Ascending aorta (tissue), 2 donors: ENCODE measurements at regions not wholly inside any gene's neighbourhood (a gene's known extent, or its start where the extent isn't known, plus 50 kb on each side); places are given as distances from the start of the nearest gene placed in this dataset.

Source experiments
- DNase-seq, 2 donors: peaks; one replicate each; pipeline ENCODE4 v3.0.0-alpha.2; 2019; ENCODE audit warnings: low spot score in 2 of 2
- H3K27ac ChIP-seq, 2 donors: fragments of 200-600 bp; sonication (generic); one replicate each; pipeline ENCODE4 v1.5.1; 2016 to 2017; ENCODE audit warnings: mild to moderate bottlenecking in 1 of 2
- H3K27me3 ChIP-seq: fragments of 200-600 bp; sonication (generic); one replicate; pipeline ENCODE4 v1.5.1; 2017
- H3K36me3 ChIP-seq, 2 donors: fragments of 200-600 bp; sonication (generic); one replicate each; pipeline ENCODE4 v1.5.1; 2016
- H3K4me1 ChIP-seq, 2 donors: fragments of 200-600 bp; sonication (generic); one replicate each; pipeline ENCODE4 v1.5.1; 2016 to 2017; ENCODE audit warnings: mild to moderate bottlenecking in 1 of 2
- H3K4me3 ChIP-seq, 2 donors: fragments of 200-600 bp; sonication (generic); one replicate each; pipeline ENCODE4 v1.5.1; 2016 to 2017; ENCODE audit warnings: mild to moderate bottlenecking in 1 of 2
- H3K9me3 ChIP-seq, 2 donors: fragments of 200-600 bp; sonication (generic); one replicate each; pipeline ENCODE4 v1.5.1; 2016
- CTCF ChIP-seq, 3 experiments: fragments of 200-600 bp in 2 of 3; fragments of 450-650 bp in 1 of 3; sonication (generic) in 2 of 3; IDR thresholded peaks; one replicate each; pipeline ENCODE4 v1.5.1; 2016 to 2019; ENCODE audit warnings: antibody characterized with exemption in 3 of 3, mild to moderate bottlenecking in 1 of 3, moderate library complexity in 1 of 3
- intact Hi-C: fragments of 100-400 bp; cut with DNase I; formaldehyde crosslinking; loops from one replicate; pipeline ENCODE4 v1.15.1; 2023

DNA sequence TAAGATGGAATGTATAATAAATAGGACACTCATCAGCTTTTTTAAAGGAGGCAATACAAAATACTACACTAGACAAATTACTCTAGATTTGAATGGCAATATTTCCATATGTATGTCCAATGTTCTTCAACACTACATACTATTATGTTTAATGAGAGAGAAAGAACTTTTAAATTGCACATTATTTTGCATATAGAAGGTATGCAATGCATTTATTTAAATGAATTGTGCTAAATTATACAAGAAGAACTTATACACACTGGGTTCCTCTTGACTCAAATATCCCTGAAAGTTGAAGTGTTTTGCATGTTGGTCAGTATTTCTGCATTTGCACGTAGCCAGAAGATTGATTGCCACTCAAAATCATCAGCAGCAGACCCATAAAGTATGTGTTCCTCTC, 839.6 kb downstream of the ADGRL2 start:
- H3K4me1 ChIP-seq: peaks cover 3 to 4% of the 10 kb centered on the region in 2 donors
- intact Hi-C loops: no loop called here
- no peak for DNase-seq
- no peaks in the 10 kb centered on the region for H3K36me3 ChIP-seq
- no peak overlapping the region for H3K27ac ChIP-seq
- no peaks in the 10 kb centered on the region for H3K9me3 ChIP-seq
- no peaks in the 10 kb centered on the region for H3K27me3 ChIP-seq
- H3K4me3 ChIP-seq: no peak overlapping the region
- no peak for TF ChIP-seq CTCF (IDR thresholded peaks at IDR 0.05)

DNA sequence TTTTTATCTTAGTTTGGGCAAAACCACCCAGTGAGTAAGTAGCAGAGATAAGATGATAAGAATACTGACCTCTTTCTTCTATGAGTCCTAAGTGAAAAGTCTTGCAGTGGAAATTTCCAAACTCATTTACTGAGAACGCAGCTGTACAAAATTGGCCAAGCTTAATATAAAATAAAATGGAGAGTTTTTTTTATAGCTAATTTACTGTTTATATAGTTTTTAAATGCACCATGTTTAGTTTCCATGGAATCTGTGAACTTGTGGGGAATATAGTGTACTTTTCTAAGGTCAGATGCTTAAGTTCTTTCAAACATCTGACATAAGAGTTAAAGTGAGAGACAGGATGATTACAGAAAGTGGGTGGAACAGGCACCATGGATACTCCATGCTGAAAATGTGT, 833.5 kb downstream of the ADGRL2 start:
- intact Hi-C loops: no loop called here

DNA sequence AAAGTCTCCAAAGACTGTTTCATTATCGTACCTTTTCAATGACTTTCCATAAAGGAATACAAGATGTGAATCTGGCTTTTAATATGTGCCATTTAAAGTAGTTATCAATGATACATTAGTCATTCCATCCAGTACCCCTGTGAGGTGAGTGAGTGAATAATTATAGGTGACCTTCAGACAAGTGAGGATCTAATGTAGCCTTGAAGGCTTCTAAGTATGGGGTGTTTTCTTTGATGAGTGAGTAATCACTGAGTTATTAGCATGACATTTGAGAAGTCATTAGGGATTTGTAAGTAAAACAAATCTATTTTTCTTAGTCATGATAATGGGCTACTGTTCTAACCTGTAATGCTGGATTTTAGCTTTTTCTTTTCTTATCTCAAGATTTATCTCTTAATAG, 831.4 kb downstream of the ADGRL2 start:
- intact Hi-C loops: no loop called here
- H3K4me3 ChIP-seq: no peak overlapping the region
- no peak overlapping the region for H3K27ac ChIP-seq
- no peaks in the 10 kb centered on the region for H3K9me3 ChIP-seq
- no peaks in the 10 kb centered on the region for H3K36me3 ChIP-seq
- no peaks in the 10 kb centered on the region for H3K4me1 ChIP-seq
- no peak for DNase-seq
- H3K27me3 ChIP-seq: no peaks in the 10 kb centered on the region
- no peak for TF ChIP-seq CTCF (IDR thresholded peaks at IDR 0.05)

More for the DNA sequence above, 833.5 kb downstream of the ADGRL2 start:
- H3K27me3 ChIP-seq: no peaks in the 10 kb centered on the region
- TF ChIP-seq CTCF (IDR thresholded peaks at IDR 0.05): no peak
- no peak overlapping the region for H3K4me3 ChIP-seq
- no peaks in the 10 kb centered on the region for H3K9me3 ChIP-seq
- no peaks in the 10 kb centered on the region for H3K36me3 ChIP-seq
- H3K4me1 ChIP-seq: no peaks in the 10 kb centered on the region
- no peak overlapping the region for H3K27ac ChIP-seq
- no peak for DNase-seq

GRCh38 chr1:82628887-82629286, 828.2 kb downstream of the ADGRL2 start:
- H3K9me3 ChIP-seq: peaks cover 4 to 7% of the 10 kb centered on the region in 2 donors
- TF ChIP-seq CTCF (IDR thresholded peaks at IDR 0.05): no peak
- no peaks in the 10 kb centered on the region for H3K36me3 ChIP-seq
- no peaks in the 10 kb centered on the region for H3K4me1 ChIP-seq
- H3K27ac ChIP-seq: no peak overlapping the region
- no peaks in the 10 kb centered on the region for H3K27me3 ChIP-seq
- intact Hi-C loops: no loop called here
- DNase-seq: no peak
- H3K4me3 ChIP-seq: no peak overlapping the region

DNA sequence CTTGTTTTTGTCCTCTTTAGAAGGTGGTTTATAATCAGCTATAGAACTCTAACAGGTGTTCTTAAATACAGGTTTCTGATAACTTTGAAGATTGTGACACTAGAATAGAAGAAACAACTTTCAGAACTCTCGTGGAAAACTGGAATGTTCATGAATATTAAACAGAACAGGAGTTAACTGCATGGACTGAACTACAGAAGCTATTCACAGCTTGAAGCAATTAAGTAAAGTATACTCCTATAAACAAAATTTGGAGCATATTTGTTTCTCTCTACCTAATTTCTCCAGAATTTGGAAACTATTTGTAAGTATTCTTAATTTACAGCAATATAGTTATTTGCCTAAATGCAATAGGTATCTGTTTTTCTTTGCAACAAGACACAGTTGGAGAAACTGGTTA, 824.8 kb downstream of the ADGRL2 start:
- H3K4me1 ChIP-seq: no peaks in the 10 kb centered on the region
- no peak for DNase-seq
- no peak for TF ChIP-seq CTCF (IDR thresholded peaks at IDR 0.05)
- no peaks in the 10 kb centered on the region for H3K27me3 ChIP-seq
- no peak overlapping the region for H3K27ac ChIP-seq
- peaks cover 4 to 7% of the 10 kb centered on the region in 2 donors for H3K9me3 ChIP-seq
- H3K36me3 ChIP-seq: no peaks in the 10 kb centered on the region
- no peak overlapping the region for H3K4me3 ChIP-seq
- intact Hi-C loops: no loop called here

DNA sequence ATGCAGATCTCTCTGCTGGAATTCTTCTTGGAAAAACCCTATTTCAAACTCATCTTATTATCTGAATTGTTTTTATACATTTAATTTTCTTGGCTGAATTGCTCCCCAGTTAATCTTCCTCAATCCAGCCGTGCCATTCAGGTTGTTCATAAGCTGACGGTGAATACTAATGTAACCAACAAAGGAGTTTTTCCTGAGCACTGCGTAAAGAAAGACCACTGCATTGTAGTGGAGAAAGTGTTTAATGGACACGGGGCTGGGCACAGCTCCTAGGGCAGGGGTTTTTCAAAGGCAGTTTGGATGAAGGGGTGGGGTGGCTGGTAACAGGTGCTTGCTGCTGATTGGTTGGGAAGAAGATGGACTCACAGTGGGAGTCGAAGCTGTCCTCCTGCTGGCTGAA, 820.3 kb downstream of the ADGRL2 start:
- TF ChIP-seq CTCF (IDR thresholded peaks at IDR 0.05): no peak
- no peak overlapping the region for H3K27ac ChIP-seq
- peaks cover 4 to 6% of the 10 kb centered on the region in 2 donors for H3K9me3 ChIP-seq
- H3K4me1 ChIP-seq: no peaks in the 10 kb centered on the region
- no peaks in the 10 kb centered on the region for H3K27me3 ChIP-seq
- intact Hi-C loops: no loop called here
- H3K36me3 ChIP-seq: no peaks in the 10 kb centered on the region
- no peak for DNase-seq
- no peak overlapping the region for H3K4me3 ChIP-seq
